H9 (cell line): ENCODE measurements at regions not wholly inside any gene's neighbourhood (a gene's known extent, or its start where the extent isn't known, plus 50 kb on each side); places are given as distances from the start of the nearest gene placed in this dataset.

Experiments
- DNase-seq: peaks from one replicate; pipeline ENCODE4 v3.0.0-alpha.2; 2017
- H2AFZ ChIP-seq: one replicate; pipeline ENCODE4 v1.6.1; 2013; ENCODE audit warnings: mild to moderate bottlenecking, low read length, control low read depth, moderate library complexity
- H2AK5ac ChIP-seq: 2 replicates; pipeline ENCODE4 v1.6.1; 2013; ENCODE audit warnings: low read length, control low read depth, mixed read lengths; ENCODE audit not compliant: insufficient read length
- H2BK120ac ChIP-seq: one replicate; pipeline ENCODE4 v1.6.1; 2013; ENCODE audit warnings: low read depth, mild to moderate bottlenecking, low read length, control low read depth, inconsistent platforms; ENCODE audit not compliant: poor library complexity, severe bottlenecking
- H2BK12ac ChIP-seq: 2 replicates; pipeline ENCODE4 v1.6.1; 2013; ENCODE audit warnings: low read length, control low read depth, mixed read lengths, low read depth; ENCODE audit not compliant: insufficient read length
- H2BK15ac ChIP-seq: 2 replicates; pipeline ENCODE4 v1.6.1; 2013; ENCODE audit warnings: low read depth, low read length, control low read depth
- H2BK20ac ChIP-seq: one replicate; pipeline ENCODE4 v1.6.1; 2013; ENCODE audit warnings: low read depth, mild to moderate bottlenecking, low read length, control low read depth, inconsistent platforms; ENCODE audit not compliant: poor library complexity, severe bottlenecking
- H2BK5ac ChIP-seq: 2 replicates; pipeline ENCODE4 v1.6.1; 2013; ENCODE audit warnings: low read length, control low read depth, mixed read lengths; ENCODE audit not compliant: insufficient read length
- H3K14ac ChIP-seq: 2 replicates; pipeline ENCODE4 v1.6.1; 2013; ENCODE audit warnings: low read length, control low read depth; ENCODE audit not compliant: insufficient read depth
- H3K18ac ChIP-seq: 2 replicates; pipeline ENCODE4 v1.6.1; 2013; ENCODE audit warnings: low read depth, mild to moderate bottlenecking, mixed read lengths, low read length, control low read depth; ENCODE audit not compliant: insufficient read length
- H3K23ac ChIP-seq: 2 replicates; pipeline ENCODE4 v1.6.1; 2013; ENCODE audit warnings: low read length, control low read depth, mixed read lengths, low read depth; ENCODE audit not compliant: insufficient read length
- H3K23me2 ChIP-seq: 2 replicates; pipeline ENCODE4 v1.6.1; 2013; ENCODE audit warnings: low read depth, mild to moderate bottlenecking, mixed read lengths, low read length, control low read depth; ENCODE audit not compliant: insufficient read length, poor library complexity, severe bottlenecking
- H3K27ac ChIP-seq: 2 replicates; pipeline ENCODE4 v1.5.1; 2013; ENCODE audit warnings: low read length, control low read depth, mixed read lengths, low read depth; ENCODE audit not compliant: insufficient read length
- H3K27me3 ChIP-seq: 2 replicates; pipeline ENCODE4 v1.6.1; 2013; ENCODE audit warnings: low read length, control low read depth, inconsistent platforms; ENCODE audit not compliant: insufficient read depth
- H3K4ac ChIP-seq: 2 replicates; pipeline ENCODE4 v1.6.1; 2013; ENCODE audit warnings: low read depth, mild to moderate bottlenecking, control low read depth, inconsistent platforms, low read length, moderate library complexity
- H3K4me1 ChIP-seq: 2 replicates; pipeline ENCODE4 v1.6.1; 2013; ENCODE audit warnings: low read length, control low read depth, inconsistent platforms; ENCODE audit not compliant: insufficient read depth
- H3K4me2 ChIP-seq: 2 replicates; pipeline ENCODE4 v1.6.1; 2013; ENCODE audit warnings: low read length, control low read depth, mixed read lengths; ENCODE audit not compliant: insufficient read length, insufficient read depth
- H3K56ac ChIP-seq: 2 replicates; pipeline ENCODE4 v1.6.1; 2013; ENCODE audit warnings: low read depth, mild to moderate bottlenecking, mixed read lengths, low read length, control low read depth; ENCODE audit not compliant: insufficient read length
- H3K79me1 ChIP-seq: 2 replicates; pipeline ENCODE4 v1.6.1; 2013; ENCODE audit warnings: low read depth, mild to moderate bottlenecking, moderate library complexity, low read length, control low read depth, inconsistent platforms; ENCODE audit not compliant: insufficient read depth, poor library complexity, severe bottlenecking
- H3K79me2 ChIP-seq: 2 replicates; pipeline ENCODE4 v1.6.1; 2013; ENCODE audit warnings: low read length, control low read depth, inconsistent platforms; ENCODE audit not compliant: insufficient read depth
- H3K9ac ChIP-seq: 2 replicates; pipeline ENCODE4 v1.6.1; 2013; ENCODE audit warnings: low read length, control low read depth, mixed read lengths; ENCODE audit not compliant: insufficient read length; ENCODE audit errors: extremely low read depth
- H3K9me3 ChIP-seq: one replicate; pipeline ENCODE4 v1.6.1; 2013; ENCODE audit warnings: low read depth, low read length, inconsistent platforms; ENCODE audit not compliant: control insufficient read depth
- H3T11ph ChIP-seq: one replicate; pipeline ENCODE4 v1.6.1; 2013; ENCODE audit warnings: mild to moderate bottlenecking, low read length, control low read depth, inconsistent platforms
- H4K20me1 ChIP-seq: one replicate; pipeline ENCODE4 v1.6.1; 2013; ENCODE audit not compliant: control insufficient read depth, insufficient read length, insufficient read depth
- H4K5ac ChIP-seq: 2 replicates; pipeline ENCODE4 v1.6.1; 2013; ENCODE audit warnings: low read depth, mild to moderate bottlenecking, mixed read lengths, low read length, control low read depth; ENCODE audit not compliant: insufficient read length
- H4K8ac ChIP-seq: replicated peaks from 2 replicates; pipeline ENCODE4 v1.6.1; 2013; ENCODE audit warnings: low read length, control low read depth, mixed read lengths, low read depth; ENCODE audit not compliant: insufficient read length
- H4K91ac ChIP-seq: 2 replicates; pipeline ENCODE4 v1.6.1; 2013; ENCODE audit warnings: low read depth, mild to moderate bottlenecking, moderate library complexity, mixed read lengths, low read length, control low read depth; ENCODE audit not compliant: insufficient read length
- H3K27ac Mint-ChIP-seq, 3 experiments: 2 replicates in 2 of 3; 3 replicates in 1 of 3; pipeline ENCODE4 v1.8.0; 2020 to 2021; ENCODE audit warnings: mixed read lengths in 3 of 3, mild to moderate bottlenecking in 1 of 3, moderate library complexity in 1 of 3
- H3K27me3 Mint-ChIP-seq: 2 replicates; pipeline ENCODE4 v1.8.0; 2021; ENCODE audit warnings: low read depth, mild to moderate bottlenecking, moderate library complexity, mixed read lengths
- H3K36me3 Mint-ChIP-seq, 3 experiments: 2 replicates in 2 of 3; 3 replicates in 1 of 3; pipeline ENCODE4 v1.8.0; 2020 to 2021; ENCODE audit warnings: low read depth in 3 of 3, mixed read lengths in 3 of 3; ENCODE audit not compliant: insufficient read depth in 1 of 3
- H3K4me1 Mint-ChIP-seq, 2 experiments: 2 replicates each; pipeline ENCODE4 v1.8.0; 2020; ENCODE audit warnings: mixed read lengths in 2 of 2
- H3K4me3 Mint-ChIP-seq, 2 experiments: 2 replicates in 1 of 2; 3 replicates in 1 of 2; pipeline ENCODE4 v1.8.0; 2020 to 2021; ENCODE audit warnings: mild to moderate bottlenecking in 2 of 2, mixed read lengths in 2 of 2, moderate library complexity in 1 of 2
- H3K9me3 Mint-ChIP-seq, 2 experiments: 2 replicates in 1 of 2; 3 replicates in 1 of 2; pipeline ENCODE4 v1.8.0; 2020; ENCODE audit warnings: mild to moderate bottlenecking in 2 of 2, mixed read lengths in 2 of 2, moderate library complexity in 1 of 2
- WGBS: extraction: QIAGEN DNeasy Blood & Tissue Kit; methylation state at CpG from one replicate; pipeline ENCODE4 v1.1.7; 2013; ENCODE audit warnings: missing lambda C conversion rate, low lambda C conversion rate, mixed read lengths; ENCODE audit not compliant: insufficient read length; ENCODE audit errors: extremely low coverage; 5-methylcytosine and 5-hydroxymethylcytosine counted together
- TF ChIP-seq, protein P1 (sequence below): fragments of 200-600 bp; sonication (generic); conservative IDR thresholded peaks from 3 replicates; pipeline ENCODE4 v1.8.0; 2021; ENCODE audit warnings: antibody characterized with exemption, mild to moderate bottlenecking

GRCh38 chrX:88621278-88621677 is 125.7 kb upstream of the CPXCR1 start:
- Mint-ChIP-seq H3K4me3 (no peak overlapping the region), H3K27me3 (no peaks in the 10 kb centered on the region), H3K36me3 (peaks cover 0 to 22% (median 11%) of the 10 kb centered on the region in 3 experiments; a peak in 5 of 7 replicates), H3K9me3 (peaks cover 6 to 9% of the 10 kb centered on the region in 2 experiments), H3K27ac (no peak overlapping the region), H3K4me1 (no peaks in the 10 kb centered on the region)
- H3K14ac ChIP-seq: no peak overlapping the region
- H3K79me2 ChIP-seq: no peaks in the 10 kb centered on the region
- no peaks in the 10 kb centered on the region for H3K79me1 ChIP-seq
- TF ChIP-seq, protein P1, sequence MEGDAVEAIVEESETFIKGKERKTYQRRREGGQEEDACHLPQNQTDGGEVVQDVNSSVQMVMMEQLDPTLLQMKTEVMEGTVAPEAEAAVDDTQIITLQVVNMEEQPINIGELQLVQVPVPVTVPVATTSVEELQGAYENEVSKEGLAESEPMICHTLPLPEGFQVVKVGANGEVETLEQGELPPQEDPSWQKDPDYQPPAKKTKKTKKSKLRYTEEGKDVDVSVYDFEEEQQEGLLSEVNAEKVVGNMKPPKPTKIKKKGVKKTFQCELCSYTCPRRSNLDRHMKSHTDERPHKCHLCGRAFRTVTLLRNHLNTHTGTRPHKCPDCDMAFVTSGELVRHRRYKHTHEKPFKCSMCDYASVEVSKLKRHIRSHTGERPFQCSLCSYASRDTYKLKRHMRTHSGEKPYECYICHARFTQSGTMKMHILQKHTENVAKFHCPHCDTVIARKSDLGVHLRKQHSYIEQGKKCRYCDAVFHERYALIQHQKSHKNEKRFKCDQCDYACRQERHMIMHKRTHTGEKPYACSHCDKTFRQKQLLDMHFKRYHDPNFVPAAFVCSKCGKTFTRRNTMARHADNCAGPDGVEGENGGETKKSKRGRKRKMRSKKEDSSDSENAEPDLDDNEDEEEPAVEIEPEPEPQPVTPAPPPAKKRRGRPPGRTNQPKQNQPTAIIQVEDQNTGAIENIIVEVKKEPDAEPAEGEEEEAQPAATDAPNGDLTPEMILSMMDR: no peak
- no peak overlapping the region for H4K5ac ChIP-seq
- H3K23ac ChIP-seq: no peak overlapping the region
- H3K4ac ChIP-seq: no peak overlapping the region
- no peak overlapping the region for H2BK120ac ChIP-seq
- WGBS: no CpG with 5 or more reads among the region's 2 CpGs
- no peaks in the 10 kb centered on the region for H4K20me1 ChIP-seq
- no peak overlapping the region for H2BK5ac ChIP-seq
- H3K18ac ChIP-seq: no peak overlapping the region
- no peaks in the 10 kb centered on the region for H3K23me2 ChIP-seq
- no peaks in the 10 kb centered on the region for H3K9me3 ChIP-seq
- no peak overlapping the region for H3K27ac ChIP-seq
- H3K4me1 ChIP-seq: no peaks in the 10 kb centered on the region
- H3K4me2 ChIP-seq: no peak overlapping the region
- H3K27me3 ChIP-seq: no peaks in the 10 kb centered on the region
- H2AK5ac ChIP-seq: no peak overlapping the region
- no peak overlapping the region for H4K91ac ChIP-seq
- H4K8ac ChIP-seq: no peak overlapping the region
- no peak for DNase-seq
- H3K9ac ChIP-seq: no peak overlapping the region
- no peak overlapping the region for H2BK12ac ChIP-seq
- H2AFZ ChIP-seq: no peak overlapping the region
- H2BK15ac ChIP-seq: no peak overlapping the region
- H3K56ac ChIP-seq: no peak overlapping the region
- H2BK20ac ChIP-seq: no peak overlapping the region
- H3T11ph ChIP-seq: no peak overlapping the region
